Rectal smooth muscle tissue (tissue), 1 donor: ENCODE measurements at regions not wholly inside any gene's neighbourhood (a gene's known extent, or its start where the extent isn't known, plus 50 kb on each side); places are given as distances from the start of the nearest gene placed in this dataset.

Experiments
- H3K27ac ChIP-seq: one replicate; pipeline ENCODE4 v1.7.0; 2013; ENCODE audit warnings: low read depth, low read length, inconsistent platforms
- H3K27me3 ChIP-seq: one replicate; pipeline ENCODE4 v1.7.0; 2013; ENCODE audit warnings: low read length; ENCODE audit not compliant: control insufficient read depth, insufficient read depth
- H3K36me3 ChIP-seq: one replicate; pipeline ENCODE4 v1.7.0; 2013; ENCODE audit warnings: low read length; ENCODE audit not compliant: control insufficient read depth, insufficient read depth
- H3K4me1 ChIP-seq: one replicate; pipeline ENCODE4 v1.7.0; 2013; ENCODE audit warnings: low read length; ENCODE audit not compliant: control insufficient read depth, insufficient read depth
- H3K4me3 ChIP-seq: one replicate; pipeline ENCODE4 v1.7.0; 2013; ENCODE audit warnings: low read length
- H3K9ac ChIP-seq: one replicate; pipeline ENCODE4 v1.7.0; 2013; ENCODE audit warnings: low read length

GRCh38 chr17:36722121-36722902 lies 120.9 kb downstream of the MRM1 start:
- Histone ChIP-seq H3K27me3 (no peaks in the 10 kb centered on the region), H3K36me3 (no peaks in the 10 kb centered on the region), H3K9ac (no peak overlapping the region), H3K27ac (no peak overlapping the region), H3K4me3 (peak overlapping the region; percentile 56), H3K4me1 (no peaks in the 10 kb centered on the region)

- Histone ChIP-seq H3K4me3 (peak overlapping the region; percentile 56), H3K27ac (no peak overlapping the region), H3K36me3 (no peaks in the 10 kb centered on the region), H3K9ac (no peak overlapping the region), H3K27me3 (no peaks in the 10 kb centered on the region), H3K4me1 (no peaks in the 10 kb centered on the region)
These were observed 121.5 kb downstream of the MRM1 start for GRCh38 chr17:36722903-36723263.

GRCh38 chr17:36723459-36724025 lies 122.2 kb downstream of the MRM1 start:
- Histone ChIP-seq H3K9ac (no peak overlapping the region), H3K4me1 (no peaks in the 10 kb centered on the region), H3K27ac (no peak overlapping the region), H3K27me3 (no peaks in the 10 kb centered on the region), H3K4me3 (no peak overlapping the region), H3K36me3 (no peaks in the 10 kb centered on the region)

GRCh38 chr17:36726199-36726598 lies 124.8 kb downstream of the MRM1 start:
- H3K9ac ChIP-seq = no peak overlapping the region
- peaks cover 3% of the 10 kb centered on the region for H3K27me3 ChIP-seq
- no peaks in the 10 kb centered on the region for H3K4me1 ChIP-seq
- H3K27ac ChIP-seq = no peak overlapping the region
- no peaks in the 10 kb centered on the region for H3K36me3 ChIP-seq
- no peak overlapping the region for H3K4me3 ChIP-seq

- no peak overlapping the region for H3K9ac ChIP-seq
- no peaks in the 10 kb centered on the region for H3K36me3 ChIP-seq
- peaks cover 3% of the 10 kb centered on the region for H3K27me3 ChIP-seq
- no peak overlapping the region for H3K27ac ChIP-seq
- no peaks in the 10 kb centered on the region for H3K4me1 ChIP-seq
- no peak overlapping the region for H3K4me3 ChIP-seq
These were observed 125.7 kb downstream of the MRM1 start for GRCh38 chr17:36727052-36727451.

GRCh38 chr17:36727577-36727976 lies 126.2 kb downstream of the MRM1 start:
- Histone ChIP-seq H3K36me3 (no peaks in the 10 kb centered on the region), H3K27ac (no peak overlapping the region), H3K4me3 (no peak overlapping the region), H3K27me3 (peaks cover 3% of the 10 kb centered on the region), H3K4me1 (no peaks in the 10 kb centered on the region), H3K9ac (no peak overlapping the region)

- no peaks in the 10 kb centered on the region for H3K4me1 ChIP-seq
- H3K27ac ChIP-seq = no peak overlapping the region
- no peak overlapping the region for H3K9ac ChIP-seq
- no peak overlapping the region for H3K4me3 ChIP-seq
- peaks cover 3% of the 10 kb centered on the region for H3K27me3 ChIP-seq
- no peaks in the 10 kb centered on the region for H3K36me3 ChIP-seq
These were observed 126.9 kb downstream of the MRM1 start for GRCh38 chr17:36728030-36728991.

GRCh38 chr17:36730095-36730808 lies 128.9 kb downstream of the MRM1 start:
- H3K4me3 ChIP-seq = no peak overlapping the region
- H3K27me3 ChIP-seq = peaks cover 3% of the 10 kb centered on the region
- H3K36me3 ChIP-seq = no peaks in the 10 kb centered on the region
- H3K27ac ChIP-seq = no peak overlapping the region
- no peaks in the 10 kb centered on the region for H3K4me1 ChIP-seq
- no peak overlapping the region for H3K9ac ChIP-seq

- no peak overlapping the region for H3K9ac ChIP-seq
- no peaks in the 10 kb centered on the region for H3K4me1 ChIP-seq
These were observed 129.6 kb downstream of the MRM1 start for GRCh38 chr17:36730857-36731490.

GRCh38 chr17:36731811-36732210 lies 130.4 kb downstream of the MRM1 start:
- Histone ChIP-seq H3K36me3 (no peaks in the 10 kb centered on the region), H3K9ac (no peak overlapping the region), H3K4me3 (no peak overlapping the region), H3K27ac (no peak overlapping the region), H3K27me3 (peaks cover 3% of the 10 kb centered on the region), H3K4me1 (no peaks in the 10 kb centered on the region)

More at GRCh38 chr17:36730857-36731490, 129.6 kb downstream of the MRM1 start:
- H3K4me3 ChIP-seq = no peak overlapping the region
- peaks cover 3% of the 10 kb centered on the region for H3K27me3 ChIP-seq
- H3K36me3 ChIP-seq = no peaks in the 10 kb centered on the region
- no peak overlapping the region for H3K27ac ChIP-seq

- peaks cover 3% of the 10 kb centered on the region for H3K27me3 ChIP-seq
These were observed 131.0 kb downstream of the MRM1 start for GRCh38 chr17:36732351-36732750.

More at GRCh38 chr17:36732351-36732750, 131.0 kb downstream of the MRM1 start:
- Histone ChIP-seq H3K9ac (no peak overlapping the region), H3K36me3 (no peaks in the 10 kb centered on the region), H3K4me1 (no peaks in the 10 kb centered on the region), H3K27ac (no peak overlapping the region), H3K4me3 (no peak overlapping the region)
